Spleen (tissue), 11 donors: ENCODE measurements at regions not wholly inside any gene's neighbourhood (a gene's known extent, or its start where the extent isn't known, plus 50 kb on each side); places are given as distances from the start of the nearest gene placed in this dataset.

Experiments used
- DNase-seq: peaks from one replicate; pipeline ENCODE4 v3.0.0-alpha.2; 2020
- H3K27ac ChIP-seq, 8 donors: fragments of 200-600 bp; sonication (generic) in 7 of 8; 1 replicate in 4 of 8; 2 replicates in 4 of 8; pipeline versions ENCODE4 v1.5.0 to v1.8.0; 2016 to 2021; ENCODE audit warnings: inconsistent platforms in 4 of 8, mild to moderate bottlenecking in 4 of 8, moderate library complexity in 1 of 8
- H3K27me3 ChIP-seq, 7 donors: fragments of 200-600 bp; sonication (generic) in 6 of 7; replicated peaks in 1 of 7; 1 replicate in 4 of 7; 2 replicates in 3 of 7; pipeline versions ENCODE4 v1.5.0 to v1.8.0; 2016 to 2021; ENCODE audit warnings: inconsistent platforms in 3 of 7, mild to moderate bottlenecking in 1 of 7
- H3K36me3 ChIP-seq, 6 donors: fragments of 200-600 bp; sonication (generic) in 5 of 6; 1 replicate in 4 of 6; 2 replicates in 2 of 6; pipeline versions ENCODE4 v1.5.0 to v1.8.0; 2016 to 2021; ENCODE audit warnings: inconsistent platforms in 2 of 6
- H3K4me1 ChIP-seq, 6 donors: fragments of 200-600 bp; sonication (generic) in 5 of 6; 1 replicate in 3 of 6; 2 replicates in 3 of 6; pipeline versions ENCODE4 v1.5.0 to v1.8.0; 2016 to 2021; ENCODE audit warnings: inconsistent platforms in 3 of 6
- H3K4me3 ChIP-seq, 8 donors: fragments of 200-600 bp; sonication (generic) in 7 of 8; 1 replicate in 4 of 8; 2 replicates in 4 of 8; pipeline versions ENCODE4 v1.5.0 to v1.8.0; 2016 to 2021; ENCODE audit warnings: inconsistent platforms in 4 of 8, mild to moderate bottlenecking in 4 of 8, moderate library complexity in 2 of 8
- H3K9me3 ChIP-seq, 8 donors: fragments of 200-600 bp; sonication (generic) in 7 of 8; 1 replicate in 4 of 8; 2 replicates in 4 of 8; pipeline versions ENCODE4 v1.5.0 to v1.8.0; 2016 to 2021; ENCODE audit warnings: inconsistent platforms in 4 of 8
- CTCF ChIP-seq, 11 experiments: fragments of 200-600 bp in 7 of 11; fragments of 450-650 bp in 4 of 11; sonication (generic) in 4 of 11; IDR thresholded peaks in 8 of 11; conservative IDR thresholded peaks in 3 of 11; 1 replicate in 7 of 11; 2 replicates in 4 of 11; pipeline versions ENCODE4 v1.4.0 to v1.8.0; 2016 to 2021; ENCODE audit warnings: antibody characterized with exemption in 11 of 11, inconsistent platforms in 4 of 11, mild to moderate bottlenecking in 1 of 11
- POLR2A ChIP-seq, 3 donors: fragments of 450-650 bp; IDR thresholded peaks; one replicate each; pipeline ENCODE4 v1.5.1; 2017; ENCODE audit warnings: antibody characterized with exemption in 3 of 3, mild to moderate bottlenecking in 1 of 3
- POLR2AphosphoS5 ChIP-seq, 3 donors: sonication (generic); formaldehyde crosslinking; IDR thresholded peaks; one replicate each; pipeline ENCODE4 v1.5.1; 2017; ENCODE audit warnings: antibody characterized with exemption in 3 of 3
- WGBS, 5 donors: extraction: QIAGEN DNeasy Blood & Tissue Kit in 3 of 5; methylation state at CpG; one replicate each; pipeline versions ENCODE4 v1.1.5 to v1.1.7; 2013 to 2018; 5-methylcytosine and 5-hydroxymethylcytosine counted together
- intact Hi-C: fragments of 100-400 bp; cut with DNase I; formaldehyde crosslinking; loops from one replicate; pipeline ENCODE4 v1.15.0; 2023; ENCODE audit warnings: low total_unique reads
- donor health status: healthy with polysubstance abuse.
- donor health status: DM: no; HTN: no; CAD: no; lungs with moderate emphysema.
- donor health status: DM: no; HTN: no; CAD: no.
- donor health status: Bipolar disorder and iron deficiency.
- donor health status: healthy.
- donor health status: DM: no; HTN: no; CAD: no.
- donor health status: DM: yes; HTN: yes; CAD: no.

GRCh38 chr3:104849070-104849469, 517.6 kb upstream of the ALCAM start:
- Histone ChIP-seq H3K4me1 (no peaks in the 10 kb centered on the region), H3K36me3 (no peaks in the 10 kb centered on the region), H3K27me3 (no peaks in the 10 kb centered on the region), H3K27ac (no peak overlapping the region), H3K4me3 (no peak overlapping the region), H3K9me3 (peaks cover 0 to 17% (median 5%) of the 10 kb centered on the region in 8 donors)
- no peak for DNase-seq
- TF ChIP-seq POLR2A (IDR thresholded peaks at IDR 0.05) = no peak
- TF ChIP-seq CTCF (IDR thresholded peaks at IDR 0.05 in 8 of 11, conservative IDR thresholded peaks at IDR 0.05 in 3 of 11) = no peak
- no peak for TF ChIP-seq POLR2AphosphoS5 (IDR thresholded peaks at IDR 0.05)
- intact Hi-C loops = no loop called here
- 82 to 93% (median 87%) methylated on average over 2 of the region's 2 CpGs for WGBS, 5 donors

GRCh38 chr3:104854468-104854867, 512.2 kb upstream of the ALCAM start:
- no peak for TF ChIP-seq POLR2AphosphoS5 (IDR thresholded peaks at IDR 0.05)
- TF ChIP-seq POLR2A (IDR thresholded peaks at IDR 0.05) = no peak
- TF ChIP-seq CTCF (IDR thresholded peaks at IDR 0.05 in 8 of 11, conservative IDR thresholded peaks at IDR 0.05 in 3 of 11) = no peak
- no peaks in the 10 kb centered on the region for H3K27me3 ChIP-seq
- DNase-seq = no peak
- no peaks in the 10 kb centered on the region for H3K36me3 ChIP-seq
- WGBS, 5 donors = 70 to 79% (median 73%) methylated on average over 2 of the region's 2 CpGs
- no peaks in the 10 kb centered on the region for H3K4me1 ChIP-seq
- intact Hi-C loops = no loop called here
- H3K9me3 ChIP-seq = no peaks in the 10 kb centered on the region
- no peak overlapping the region for H3K27ac ChIP-seq
- H3K4me3 ChIP-seq = no peak overlapping the region

- Histone ChIP-seq H3K27ac (no peak overlapping the region), H3K9me3 (no peaks in the 10 kb centered on the region), H3K4me3 (no peak overlapping the region), H3K4me1 (no peaks in the 10 kb centered on the region), H3K27me3 (no peaks in the 10 kb centered on the region), H3K36me3 (no peaks in the 10 kb centered on the region)
- intact Hi-C loops = no loop called here
- DNase-seq = no peak
- 42 to 56% (median 48%) methylated on average over 2 of the region's 2 CpGs for WGBS, 5 donors
- no peak for TF ChIP-seq POLR2A (IDR thresholded peaks at IDR 0.05)
- TF ChIP-seq CTCF (IDR thresholded peaks at IDR 0.05 in 8 of 11, conservative IDR thresholded peaks at IDR 0.05 in 3 of 11) = no peak
- TF ChIP-seq POLR2AphosphoS5 (IDR thresholded peaks at IDR 0.05) = no peak
Measured at GRCh38 chr3:104855702-104856101, 511.0 kb upstream of the ALCAM start.

- no peak for TF ChIP-seq POLR2A (IDR thresholded peaks at IDR 0.05)
- no peak for TF ChIP-seq POLR2AphosphoS5 (IDR thresholded peaks at IDR 0.05)
- TF ChIP-seq CTCF (IDR thresholded peaks at IDR 0.05 in 8 of 11, conservative IDR thresholded peaks at IDR 0.05 in 3 of 11) = no peak
- H3K9me3 ChIP-seq = no peaks in the 10 kb centered on the region
- no peak for DNase-seq
- H3K4me3 ChIP-seq = no peak overlapping the region
- no peak overlapping the region for H3K27ac ChIP-seq
- WGBS, 5 donors = 33 to 53% (median 39%) methylated on average over 2 of the region's 2 CpGs
- intact Hi-C loops = no loop called here
- H3K27me3 ChIP-seq = no peaks in the 10 kb centered on the region
- no peaks in the 10 kb centered on the region for H3K4me1 ChIP-seq
- no peaks in the 10 kb centered on the region for H3K36me3 ChIP-seq
Measured at GRCh38 chr3:104856741-104857140, 510.0 kb upstream of the ALCAM start.
